ENCODE measurements at regions not wholly inside any gene's neighbourhood (a gene's known extent, or its start where the extent isn't known, plus 50 kb on each side); places are given as distances from the start of the nearest gene placed in this dataset.

DNA sequence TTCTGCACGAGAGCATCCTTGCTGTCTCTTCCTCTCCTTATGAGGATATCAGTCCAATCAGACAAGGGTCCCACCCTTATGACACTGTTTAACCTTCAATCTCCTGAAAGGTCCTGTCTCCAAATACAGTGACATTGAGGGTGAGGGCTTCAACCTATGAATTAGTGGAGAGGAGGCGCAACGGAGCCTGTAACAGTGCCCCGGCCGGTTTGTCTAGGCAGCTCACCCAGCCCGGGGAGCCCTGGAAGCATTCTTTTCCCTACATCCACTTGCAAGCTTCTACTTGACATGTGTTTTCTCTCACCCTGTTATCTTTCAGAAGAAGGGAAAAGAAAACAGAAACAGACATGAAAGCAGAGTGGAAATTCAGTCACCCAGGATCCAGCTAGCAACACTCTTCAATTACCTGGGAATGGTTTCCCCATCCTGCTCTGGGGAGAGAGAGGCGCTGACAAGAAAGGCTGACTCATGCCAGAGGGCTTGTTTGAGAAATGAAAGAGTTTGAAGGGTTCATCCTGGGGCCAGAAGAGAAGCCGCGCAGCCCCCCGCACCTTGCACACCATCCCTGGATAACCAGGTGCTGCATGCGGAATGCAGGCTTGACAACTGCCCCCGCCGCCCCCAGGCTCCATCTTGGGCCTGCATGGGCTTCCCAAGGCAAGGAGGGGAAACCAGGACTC lies 394.9 kb downstream of the NPHP4 start:
- no peak overlapping the region for H3K4me3 ChIP-seq (ENCODE audit: low read depth, low read length)
- DNase-seq (ENCODE audit: low read depth) = no peak
- TF ChIP-seq, protein P1, sequence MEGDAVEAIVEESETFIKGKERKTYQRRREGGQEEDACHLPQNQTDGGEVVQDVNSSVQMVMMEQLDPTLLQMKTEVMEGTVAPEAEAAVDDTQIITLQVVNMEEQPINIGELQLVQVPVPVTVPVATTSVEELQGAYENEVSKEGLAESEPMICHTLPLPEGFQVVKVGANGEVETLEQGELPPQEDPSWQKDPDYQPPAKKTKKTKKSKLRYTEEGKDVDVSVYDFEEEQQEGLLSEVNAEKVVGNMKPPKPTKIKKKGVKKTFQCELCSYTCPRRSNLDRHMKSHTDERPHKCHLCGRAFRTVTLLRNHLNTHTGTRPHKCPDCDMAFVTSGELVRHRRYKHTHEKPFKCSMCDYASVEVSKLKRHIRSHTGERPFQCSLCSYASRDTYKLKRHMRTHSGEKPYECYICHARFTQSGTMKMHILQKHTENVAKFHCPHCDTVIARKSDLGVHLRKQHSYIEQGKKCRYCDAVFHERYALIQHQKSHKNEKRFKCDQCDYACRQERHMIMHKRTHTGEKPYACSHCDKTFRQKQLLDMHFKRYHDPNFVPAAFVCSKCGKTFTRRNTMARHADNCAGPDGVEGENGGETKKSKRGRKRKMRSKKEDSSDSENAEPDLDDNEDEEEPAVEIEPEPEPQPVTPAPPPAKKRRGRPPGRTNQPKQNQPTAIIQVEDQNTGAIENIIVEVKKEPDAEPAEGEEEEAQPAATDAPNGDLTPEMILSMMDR (IDR thresholded peaks at IDR 0.05; ENCODE audit: low read depth, low read length, missing control alignments) = no peak

DNA sequence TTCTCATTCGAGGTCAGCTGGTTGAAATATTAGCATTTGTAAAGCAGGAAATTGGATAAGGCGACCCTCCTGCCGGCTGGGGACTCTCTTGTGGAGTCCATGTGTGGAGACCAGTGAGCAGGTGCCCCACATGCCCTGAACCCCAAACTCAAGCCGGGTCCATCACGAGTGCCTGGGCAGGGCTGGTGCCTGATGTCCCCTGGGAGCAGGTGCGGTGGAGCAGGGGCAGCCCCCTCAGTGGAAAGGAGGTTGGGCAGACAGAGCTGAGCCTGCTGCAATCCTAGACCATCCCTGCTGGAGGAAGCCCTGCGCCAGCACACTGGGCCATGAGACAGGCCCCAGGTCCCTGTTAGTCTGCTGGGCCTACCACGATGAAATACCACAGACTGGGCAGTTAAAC lies 395.6 kb downstream of the NPHP4 start:
- no peak overlapping the region for H3K4me3 ChIP-seq (ENCODE audit: low read depth, low read length)
- DNase-seq (ENCODE audit: low read depth) = no peak
- TF ChIP-seq, protein P1 (IDR thresholded peaks at IDR 0.05; ENCODE audit: low read depth, low read length, missing control alignments) = no peak

DNA sequence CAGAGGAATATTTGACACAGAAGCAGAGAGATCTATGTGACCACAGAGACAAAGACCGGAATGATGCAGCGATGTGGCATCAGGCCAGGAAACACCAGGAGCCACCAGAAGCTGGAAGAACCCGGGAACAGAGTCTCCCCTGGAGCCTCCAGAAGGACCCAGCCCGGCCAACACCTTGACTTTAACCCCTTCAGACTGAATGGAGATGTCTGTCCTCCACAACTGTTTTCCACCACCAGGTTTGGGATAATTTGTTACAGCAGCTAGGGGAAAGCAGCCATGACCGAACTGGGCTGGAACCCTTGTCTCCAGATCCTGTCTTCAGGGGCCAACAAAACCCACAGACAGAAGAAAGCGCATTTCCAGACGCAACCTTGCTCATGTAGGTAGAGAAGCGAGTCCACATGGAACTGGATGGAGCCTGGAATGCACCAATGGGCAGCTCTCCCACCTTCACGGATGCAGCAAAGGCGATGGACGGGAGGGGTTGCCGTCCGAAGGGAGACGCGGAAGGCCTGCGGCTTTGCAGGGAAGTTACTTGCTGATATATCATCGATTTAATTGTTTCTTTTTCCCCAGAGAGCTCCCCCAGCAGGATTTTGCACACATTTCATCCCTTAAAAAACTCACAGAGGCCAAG lies 396.6 kb downstream of the NPHP4 start:
- no peak overlapping the region for H3K4me3 ChIP-seq (ENCODE audit: low read depth, low read length)
- DNase-seq (ENCODE audit: low read depth) = no peak
- TF ChIP-seq, protein P1 (IDR thresholded peaks at IDR 0.05; ENCODE audit: low read depth, low read length, missing control alignments) = no peak

DNA sequence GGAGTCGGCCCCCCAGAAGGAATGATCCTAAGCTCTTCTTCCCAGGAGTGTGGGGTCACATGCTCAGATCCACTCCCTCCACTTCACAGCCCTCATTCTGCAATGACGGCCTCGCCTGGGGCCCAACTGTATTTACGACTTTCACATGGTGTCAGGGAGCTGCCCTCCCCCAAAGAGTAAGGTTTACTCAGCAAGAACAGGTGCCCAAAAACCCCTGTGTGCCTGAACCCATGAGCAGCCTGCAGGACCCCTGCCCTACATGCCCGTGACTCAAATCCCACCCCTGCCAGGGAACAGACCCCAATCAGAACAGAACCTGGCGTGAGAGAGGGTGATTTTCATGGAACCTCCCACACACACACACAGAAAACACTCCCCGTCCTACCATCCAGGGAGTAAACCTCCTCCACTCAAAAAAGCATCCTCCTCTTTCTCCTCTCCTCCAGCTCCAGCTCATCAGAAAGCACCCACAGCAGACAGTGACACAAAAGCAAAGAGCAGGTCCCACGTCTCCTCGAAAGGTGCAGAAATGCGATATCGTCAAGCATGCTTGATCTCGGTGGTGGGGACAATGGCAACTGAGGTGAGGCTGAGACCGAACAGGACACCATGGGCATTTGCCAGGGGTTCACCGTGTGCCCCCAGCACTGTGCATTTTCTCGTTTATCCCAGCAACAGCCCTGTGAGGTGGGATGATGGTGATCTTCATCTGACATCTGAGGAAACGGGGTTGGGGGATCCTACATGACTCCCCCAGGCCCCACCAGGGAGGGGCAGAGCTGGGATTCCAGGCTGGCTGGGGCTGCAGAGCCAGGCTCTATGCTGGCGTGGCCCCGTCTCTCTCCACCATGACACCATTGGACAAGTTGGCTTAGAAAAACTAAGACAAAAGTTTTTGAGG lies 397.9 kb downstream of the NPHP4 start:
- DNase-seq (ENCODE audit: low read depth) = no peak
- TF ChIP-seq, protein P1 (IDR thresholded peaks at IDR 0.05; ENCODE audit: low read depth, low read length, missing control alignments) = no peak
- no peak overlapping the region for H3K4me3 ChIP-seq (ENCODE audit: low read depth, low read length)

DNA sequence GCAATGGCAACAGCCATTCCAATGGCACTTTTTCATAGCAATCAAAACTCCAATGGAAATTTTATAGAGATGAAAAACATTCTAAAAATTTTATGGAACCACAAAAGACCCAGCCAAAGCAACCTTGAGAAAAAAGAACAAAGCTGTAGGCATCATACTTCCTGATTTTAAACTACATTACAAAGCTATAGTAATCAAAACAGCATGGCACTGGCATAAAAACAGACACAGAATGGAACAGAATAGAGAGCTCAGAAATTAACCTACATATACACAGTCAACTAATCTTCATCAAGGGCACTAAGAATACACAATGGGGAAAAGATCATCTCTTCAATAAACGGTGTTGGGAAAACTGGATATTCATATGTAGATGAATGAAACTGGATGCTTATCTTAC lies 401.5 kb downstream of the NPHP4 start:
- H3K4me3 ChIP-seq (ENCODE audit: low read depth, low read length) = no peak overlapping the region
- DNase-seq (ENCODE audit: low read depth) = no peak
- TF ChIP-seq, protein P1 (IDR thresholded peaks at IDR 0.05; ENCODE audit: low read depth, low read length, missing control alignments) = no peak

DNA sequence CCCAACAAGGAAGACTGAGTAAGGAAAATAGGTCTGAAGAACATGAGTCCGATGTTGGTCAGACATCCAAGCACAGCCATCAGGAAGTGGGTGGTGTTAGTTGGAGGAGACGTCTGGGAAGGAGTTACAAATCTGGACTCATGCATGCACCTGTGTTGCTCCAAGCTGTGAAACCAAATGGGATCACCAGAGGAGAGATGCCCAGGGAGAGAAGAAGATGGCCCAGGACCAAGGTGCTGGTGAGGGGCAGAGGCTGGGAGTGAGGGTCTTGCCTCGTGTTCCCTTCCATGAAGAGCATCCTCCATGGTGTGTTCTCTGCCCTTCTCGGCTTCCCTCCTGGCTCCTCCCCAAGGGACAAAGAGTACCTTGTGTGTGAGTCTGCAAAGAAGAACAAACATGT lies 405.6 kb downstream of the NPHP4 start:
- TF ChIP-seq, protein P1 (IDR thresholded peaks at IDR 0.05; ENCODE audit: low read depth, low read length, missing control alignments) = no peak
- no peak overlapping the region for H3K4me3 ChIP-seq (ENCODE audit: low read depth, low read length)
- DNase-seq (ENCODE audit: low read depth) = no peak

Data from GM12864 (cell line).